Liver (tissue), 8 donors: ENCODE measurements at regions not wholly inside any gene's neighbourhood (a gene's known extent, or its start where the extent isn't known, plus 50 kb on each side); places are given as distances from the start of the nearest gene placed in this dataset.
"Not testable (repeated sequence)": the region's sequence is repeated elsewhere in the genome, so short reads cannot be mapped to it uniquely, and the experiment has no call there.

ENCODE experiments used
- DNase-seq: peaks from one replicate; pipeline ENCODE4 v3.0.0-alpha.2; 2017; ENCODE audit warnings: low spot score
- H3K27ac ChIP-seq, 2 donors: one replicate each; pipeline ENCODE4 v1.7.0; 2013; ENCODE audit warnings: inconsistent platforms in 2 of 2, low read length in 2 of 2, control low read depth in 1 of 2, low read depth in 1 of 2, mild to moderate bottlenecking in 1 of 2
- H3K27me3 ChIP-seq, 4 donors: one replicate each; pipeline versions ENCODE4 v1.6.1 to v1.7.0; 2013; ENCODE audit warnings: low read length in 3 of 4, inconsistent platforms in 1 of 4, mild to moderate bottlenecking in 1 of 4, moderate library complexity in 1 of 4; ENCODE audit not compliant: control insufficient read depth in 4 of 4, insufficient read depth in 4 of 4
- H3K36me3 ChIP-seq, 4 donors: one replicate each; pipeline versions ENCODE4 v1.6.1 to v1.7.0; 2013; ENCODE audit warnings: low read length in 3 of 4, mild to moderate bottlenecking in 3 of 4, low read depth in 1 of 4, moderate library complexity in 1 of 4; ENCODE audit not compliant: control insufficient read depth in 4 of 4, insufficient read depth in 3 of 4
- H3K4me1 ChIP-seq, 4 donors: one replicate each; pipeline versions ENCODE4 v1.6.1 to v1.7.0; 2013; ENCODE audit warnings: low read length in 3 of 4, mild to moderate bottlenecking in 3 of 4, moderate library complexity in 1 of 4; ENCODE audit not compliant: control insufficient read depth in 4 of 4, insufficient read depth in 4 of 4
- H3K4me3 ChIP-seq, 3 donors: one replicate each; pipeline versions ENCODE4 v1.6.1 to v1.7.0; 2013; ENCODE audit warnings: low read length in 3 of 3, control low read depth in 1 of 3, low read depth in 1 of 3, mild to moderate bottlenecking in 1 of 3
- H3K9ac ChIP-seq, 2 donors: one replicate each; pipeline ENCODE4 v1.7.0; 2013; ENCODE audit warnings: low read length in 2 of 2, mild to moderate bottlenecking in 2 of 2, moderate library complexity in 2 of 2, control low read depth in 1 of 2, low read depth in 1 of 2
- H3K9me3 ChIP-seq, 4 donors: one replicate each; pipeline versions ENCODE4 v1.6.1 to v1.7.0; 2013; ENCODE audit warnings: low read length in 3 of 4; ENCODE audit not compliant: control insufficient read depth in 4 of 4
- EGR1 ChIP-seq, 2 donors: IDR thresholded peaks; 2 replicates each; pipeline ENCODE4 v1.6.1; 2016 to 2018; ENCODE audit warnings: antibody characterized with exemption in 2 of 2, low read depth in 2 of 2
- FOXA2 ChIP-seq: IDR thresholded peaks from 2 replicates; pipeline ENCODE4 v1.6.1; 2016; ENCODE audit warnings: antibody characterized with exemption
- GABPA ChIP-seq, 2 donors: IDR thresholded peaks in 1 of 2; conservative IDR thresholded peaks in 1 of 2; 2 replicates each; pipeline ENCODE4 v1.6.1; 2016; ENCODE audit warnings: antibody characterized with exemption in 2 of 2, mild to moderate bottlenecking in 1 of 2, moderate library complexity in 1 of 2
- HNF4A ChIP-seq, 2 donors: conservative IDR thresholded peaks; 2 replicates each; pipeline ENCODE4 v1.6.1; 2016; ENCODE audit warnings: antibody characterized with exemption in 2 of 2, mild to moderate bottlenecking in 2 of 2
- HNF4G ChIP-seq: IDR thresholded peaks from 2 replicates; pipeline ENCODE4 v1.6.1; 2016; ENCODE audit warnings: antibody characterized with exemption
- JUND ChIP-seq, 2 donors: IDR thresholded peaks; 2 replicates each; pipeline ENCODE4 v1.6.1; 2016; ENCODE audit warnings: antibody characterized with exemption in 2 of 2
- NR2F2 ChIP-seq: IDR thresholded peaks from 2 replicates; pipeline ENCODE4 v1.6.1; 2016; ENCODE audit warnings: antibody characterized with exemption
- RAD21 ChIP-seq, 2 donors: IDR thresholded peaks; 2 replicates each; pipeline ENCODE4 v1.6.1; 2016; ENCODE audit warnings: antibody characterized with exemption in 2 of 2, mild to moderate bottlenecking in 2 of 2
- RXRA ChIP-seq, 2 donors: IDR thresholded peaks; 2 replicates each; pipeline ENCODE4 v1.6.1; 2017 to 2018; ENCODE audit warnings: antibody characterized with exemption in 2 of 2, mild to moderate bottlenecking in 1 of 2
- SP1 ChIP-seq: IDR thresholded peaks from 2 replicates; pipeline ENCODE4 v1.6.1; 2018; ENCODE audit warnings: antibody characterized with exemption, mild to moderate bottlenecking
- TAF1 ChIP-seq: conservative IDR thresholded peaks from 2 replicates; pipeline ENCODE4 v1.6.1; 2016; ENCODE audit warnings: antibody characterized with exemption, mild to moderate bottlenecking
- WGBS: extraction: QIAGEN DNeasy Blood & Tissue Kit; methylation state at CpG from one replicate; pipeline ENCODE4 v1.1.7; 2013; 5-methylcytosine and 5-hydroxymethylcytosine counted together
- TF ChIP-seq, protein P1 (sequence below): fragments of 150-350 bp; IDR thresholded peaks from 2 replicates; pipeline ENCODE4 v1.5.1; 2017; ENCODE audit warnings: improper control_type of control experiment, low read depth, low read length; ENCODE audit not compliant: missing input control
- TF ChIP-seq, protein P2 (sequence below): IDR thresholded peaks from 2 replicates; pipeline ENCODE4 v1.6.1; 2016; ENCODE audit warnings: antibody characterized with exemption
- TF ChIP-seq, protein P3 (sequence below): IDR thresholded peaks from 2 replicates; pipeline ENCODE4 v1.6.1; 2016; ENCODE audit warnings: antibody characterized with exemption, mild to moderate bottlenecking
- donor health status: healthy.
- donor health status: healthy.
- donor health status: healthy.
- donor health status: healthy.
- donor health status: healthy.

DNA sequence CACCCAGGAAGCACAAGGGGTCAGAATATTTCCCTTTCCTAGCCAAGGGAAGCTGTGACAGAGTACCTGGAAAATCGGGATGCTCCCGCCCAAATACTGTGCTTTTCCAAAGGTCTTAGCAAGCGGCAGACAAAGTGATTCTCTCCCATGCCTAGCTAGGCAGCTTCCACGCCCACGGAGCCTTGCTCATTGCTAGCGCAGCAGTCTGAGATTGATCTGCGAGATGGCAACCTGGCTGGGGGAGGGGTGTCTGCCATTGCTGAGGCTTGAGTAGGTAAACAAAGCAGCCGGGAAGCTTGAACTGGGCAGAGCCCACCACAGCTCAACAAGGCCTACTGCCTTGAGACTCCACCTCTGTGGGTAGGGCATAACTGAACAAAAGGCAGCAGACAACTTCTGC lies 1037.5 kb downstream of the RPA4 start:
- H3K27ac ChIP-seq, H3K4me1 ChIP-seq, H3K9me3 ChIP-seq, H3K9ac ChIP-seq, DNase-seq, H3K4me3 ChIP-seq, H3K36me3 ChIP-seq, H3K27me3 ChIP-seq: not testable (repeated sequence)
- 75% methylated on average over 8 of the region's 8 CpGs for WGBS

DNA sequence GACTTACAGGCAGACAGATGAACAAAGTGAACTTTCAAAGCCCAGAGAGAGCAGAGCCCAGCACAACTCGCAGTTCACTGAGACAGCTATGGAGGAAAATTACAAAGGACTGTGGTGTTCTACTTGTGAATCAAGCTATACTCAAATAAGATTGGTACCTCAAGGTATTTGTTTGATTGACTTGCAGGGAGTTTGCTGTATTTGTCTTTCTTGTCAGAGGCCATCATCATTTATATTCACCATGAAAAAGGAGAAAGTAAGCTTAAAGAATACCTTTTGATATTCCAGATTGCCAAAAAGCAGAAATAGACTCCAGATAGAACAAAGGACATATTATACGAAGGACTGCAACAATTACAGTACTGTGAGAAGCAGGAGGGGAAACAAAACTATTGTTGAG lies 1047.9 kb downstream of the RPA4 start:
- TF ChIP-seq EGR1 (IDR thresholded peaks at IDR 0.05; ENCODE audit: low read depth in 2 of 2) = no peak
- TF ChIP-seq SP1 = no peak
- no peak for TF ChIP-seq JUND (IDR thresholded peaks at IDR 0.05)
- no peak for TF ChIP-seq RXRA (IDR thresholded peaks at IDR 0.05)
- no peak for TF ChIP-seq GABPA (IDR thresholded peaks at IDR 0.05 in 1 of 2, conservative IDR thresholded peaks at IDR 0.05 in 1 of 2)
- TF ChIP-seq TAF1 = no peak
- TF ChIP-seq, protein P1, sequence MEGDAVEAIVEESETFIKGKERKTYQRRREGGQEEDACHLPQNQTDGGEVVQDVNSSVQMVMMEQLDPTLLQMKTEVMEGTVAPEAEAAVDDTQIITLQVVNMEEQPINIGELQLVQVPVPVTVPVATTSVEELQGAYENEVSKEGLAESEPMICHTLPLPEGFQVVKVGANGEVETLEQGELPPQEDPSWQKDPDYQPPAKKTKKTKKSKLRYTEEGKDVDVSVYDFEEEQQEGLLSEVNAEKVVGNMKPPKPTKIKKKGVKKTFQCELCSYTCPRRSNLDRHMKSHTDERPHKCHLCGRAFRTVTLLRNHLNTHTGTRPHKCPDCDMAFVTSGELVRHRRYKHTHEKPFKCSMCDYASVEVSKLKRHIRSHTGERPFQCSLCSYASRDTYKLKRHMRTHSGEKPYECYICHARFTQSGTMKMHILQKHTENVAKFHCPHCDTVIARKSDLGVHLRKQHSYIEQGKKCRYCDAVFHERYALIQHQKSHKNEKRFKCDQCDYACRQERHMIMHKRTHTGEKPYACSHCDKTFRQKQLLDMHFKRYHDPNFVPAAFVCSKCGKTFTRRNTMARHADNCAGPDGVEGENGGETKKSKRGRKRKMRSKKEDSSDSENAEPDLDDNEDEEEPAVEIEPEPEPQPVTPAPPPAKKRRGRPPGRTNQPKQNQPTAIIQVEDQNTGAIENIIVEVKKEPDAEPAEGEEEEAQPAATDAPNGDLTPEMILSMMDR = no peak
- no peak for TF ChIP-seq FOXA2
- TF ChIP-seq HNF4A (conservative IDR thresholded peaks at IDR 0.05) = no peak
- TF ChIP-seq, protein P2, sequence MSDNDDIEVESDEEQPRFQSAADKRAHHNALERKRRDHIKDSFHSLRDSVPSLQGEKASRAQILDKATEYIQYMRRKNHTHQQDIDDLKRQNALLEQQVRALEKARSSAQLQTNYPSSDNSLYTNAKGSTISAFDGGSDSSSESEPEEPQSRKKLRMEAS = no peak
- 86% methylated on average over 2 of the region's 2 CpGs for WGBS
- Histone ChIP-seq H3K36me3 (no peaks in the 10 kb centered on the region), H3K4me3 (no peak overlapping the region), H3K4me1 (no peaks in the 10 kb centered on the region), H3K27ac (no peak overlapping the region), H3K9ac (no peak overlapping the region), H3K9me3 (peaks cover 0 to 4% (median 0%) of the 10 kb centered on the region in 4 donors), H3K27me3 (peaks cover 0 to 3% (median 0%) of the 10 kb centered on the region in 4 donors)
- no peak for DNase-seq

DNA sequence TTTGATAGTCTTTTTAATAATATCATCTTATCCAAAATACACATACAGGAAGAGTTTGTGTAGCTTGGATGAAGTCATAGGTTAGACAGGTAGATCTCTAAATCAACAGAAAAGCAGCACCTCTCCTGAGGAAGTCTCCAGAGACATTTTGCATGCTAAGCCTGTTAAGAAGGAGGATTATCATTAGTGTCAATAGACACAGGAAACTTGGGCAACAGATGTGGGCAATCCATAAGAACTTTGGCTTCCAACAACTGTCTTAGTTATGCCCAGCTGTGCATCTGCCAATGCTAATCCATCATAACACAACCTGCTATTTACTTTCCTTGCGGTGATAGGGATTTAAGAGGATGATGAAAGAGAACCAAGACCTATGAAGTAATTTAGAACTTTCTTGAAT lies 1052.6 kb downstream of the RPA4 start:
- H3K9me3 ChIP-seq = peaks cover 0 to 4% (median 0%) of the 10 kb centered on the region in 4 donors
- WGBS = 86% methylated on average over 1 of the region's 1 CpG
- no peak overlapping the region for H3K4me3 ChIP-seq
- no peak overlapping the region for H3K27ac ChIP-seq
- H3K27me3 ChIP-seq = peaks cover 0 to 7% (median 0%) of the 10 kb centered on the region in 4 donors
- no peaks in the 10 kb centered on the region for H3K36me3 ChIP-seq
- H3K4me1 ChIP-seq = no peaks in the 10 kb centered on the region
- DNase-seq = no peak
- H3K9ac ChIP-seq = no peak overlapping the region
- TF ChIP-seq EGR1 (IDR thresholded peaks at IDR 0.05; ENCODE audit: low read depth in 2 of 2) (no peak), HNF4A (conservative IDR thresholded peaks at IDR 0.05) (no peak), RXRA (IDR thresholded peaks at IDR 0.05) (no peak), NR2F2 (no peak), GABPA (IDR thresholded peaks at IDR 0.05 in 1 of 2, conservative IDR thresholded peaks at IDR 0.05 in 1 of 2) (no peak), TAF1 (no peak), RAD21 (IDR thresholded peaks at IDR 0.05) (no peak), HNF4G (no peak)
- TF ChIP-seq, protein P3, sequence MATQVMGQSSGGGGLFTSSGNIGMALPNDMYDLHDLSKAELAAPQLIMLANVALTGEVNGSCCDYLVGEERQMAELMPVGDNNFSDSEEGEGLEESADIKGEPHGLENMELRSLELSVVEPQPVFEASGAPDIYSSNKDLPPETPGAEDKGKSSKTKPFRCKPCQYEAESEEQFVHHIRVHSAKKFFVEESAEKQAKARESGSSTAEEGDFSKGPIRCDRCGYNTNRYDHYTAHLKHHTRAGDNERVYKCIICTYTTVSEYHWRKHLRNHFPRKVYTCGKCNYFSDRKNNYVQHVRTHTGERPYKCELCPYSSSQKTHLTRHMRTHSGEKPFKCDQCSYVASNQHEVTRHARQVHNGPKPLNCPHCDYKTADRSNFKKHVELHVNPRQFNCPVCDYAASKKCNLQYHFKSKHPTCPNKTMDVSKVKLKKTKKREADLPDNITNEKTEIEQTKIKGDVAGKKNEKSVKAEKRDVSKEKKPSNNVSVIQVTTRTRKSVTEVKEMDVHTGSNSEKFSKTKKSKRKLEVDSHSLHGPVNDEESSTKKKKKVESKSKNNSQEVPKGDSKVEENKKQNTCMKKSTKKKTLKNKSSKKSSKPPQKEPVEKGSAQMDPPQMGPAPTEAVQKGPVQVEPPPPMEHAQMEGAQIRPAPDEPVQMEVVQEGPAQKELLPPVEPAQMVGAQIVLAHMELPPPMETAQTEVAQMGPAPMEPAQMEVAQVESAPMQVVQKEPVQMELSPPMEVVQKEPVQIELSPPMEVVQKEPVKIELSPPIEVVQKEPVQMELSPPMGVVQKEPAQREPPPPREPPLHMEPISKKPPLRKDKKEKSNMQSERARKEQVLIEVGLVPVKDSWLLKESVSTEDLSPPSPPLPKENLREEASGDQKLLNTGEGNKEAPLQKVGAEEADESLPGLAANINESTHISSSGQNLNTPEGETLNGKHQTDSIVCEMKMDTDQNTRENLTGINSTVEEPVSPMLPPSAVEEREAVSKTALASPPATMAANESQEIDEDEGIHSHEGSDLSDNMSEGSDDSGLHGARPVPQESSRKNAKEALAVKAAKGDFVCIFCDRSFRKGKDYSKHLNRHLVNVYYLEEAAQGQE = no peak
- TF ChIP-seq, protein P2 = no peak
